OCI-LY7 (cell line): ENCODE measurements at regions not wholly inside any gene's neighbourhood (a gene's known extent, or its start where the extent isn't known, plus 50 kb on each side); places are given as distances from the start of the nearest gene placed in this dataset.

Source experiments
- CTCF ChIP-seq: fragments of 200-600 bp; sonication (generic); conservative IDR thresholded peaks from 2 replicates; pipeline ENCODE4 v1.5.1; 2014; ENCODE audit warnings: mild to moderate bottlenecking, antibody characterized with exemption, low read length, moderate library complexity, mixed read lengths
- EZH2phosphoT487 ChIP-seq: fragments of 200-600 bp; sonication (generic); IDR thresholded peaks from 2 replicates; pipeline ENCODE4 v1.6.1; 2018; ENCODE audit warnings: low read depth, borderline replicate concordance, mild to moderate bottlenecking, mixed run types, antibody characterized with exemption, low read length, moderate library complexity, mixed read lengths

GRCh38 chr9:104206766-104207165 lies 112.7 kb downstream of the SMC2 start:
- TF ChIP-seq EZH2phosphoT487 (no peak), CTCF (no peak)
